ENCODE measurements at regions not wholly inside any gene's neighbourhood (a gene's known extent, or its start where the extent isn't known, plus 50 kb on each side); places are given as distances from the start of the nearest gene placed in this dataset.

DNA sequence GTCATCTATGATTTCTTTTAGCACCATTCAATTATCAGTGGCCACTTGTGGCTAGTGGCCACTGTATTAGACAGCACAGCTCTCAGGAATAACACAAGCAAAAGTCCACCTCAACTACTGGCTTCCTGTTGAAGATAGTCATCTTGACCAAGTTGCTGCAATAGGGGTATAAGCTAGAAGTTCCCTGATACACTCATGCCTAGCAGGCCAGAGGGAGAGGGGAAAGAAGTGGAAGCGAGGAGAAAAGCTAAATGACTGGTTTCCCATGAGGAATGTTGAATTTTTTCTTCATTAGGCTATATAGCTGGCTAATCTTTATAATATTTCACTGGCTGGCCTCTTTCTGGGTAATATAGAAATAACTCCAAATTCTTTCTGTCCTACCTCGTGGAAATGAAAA, 327.5 kb upstream of the MEOX2 start:
- DNase-seq (ENCODE audit: low spot score), result no peak

DNA sequence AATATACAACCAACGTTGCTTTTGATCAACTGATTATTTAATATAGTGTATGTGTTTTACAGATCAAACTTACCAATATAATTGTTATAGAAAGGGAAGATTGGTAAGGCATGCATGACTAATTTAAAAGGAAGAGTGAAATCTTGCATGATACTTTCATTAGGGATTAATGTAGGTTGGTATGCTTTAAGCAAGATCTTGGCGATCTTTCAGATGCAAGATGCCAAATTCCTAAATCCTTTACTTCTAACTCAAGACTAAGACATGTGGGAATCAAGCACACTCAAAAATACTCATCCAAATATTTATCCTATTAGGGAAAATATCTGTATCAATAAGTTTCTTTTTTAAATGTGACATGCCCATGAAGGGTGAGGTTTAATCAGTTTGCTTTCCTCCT, 321.4 kb upstream of the MEOX2 start:
- no peak for DNase-seq (ENCODE audit: low spot score)

DNA sequence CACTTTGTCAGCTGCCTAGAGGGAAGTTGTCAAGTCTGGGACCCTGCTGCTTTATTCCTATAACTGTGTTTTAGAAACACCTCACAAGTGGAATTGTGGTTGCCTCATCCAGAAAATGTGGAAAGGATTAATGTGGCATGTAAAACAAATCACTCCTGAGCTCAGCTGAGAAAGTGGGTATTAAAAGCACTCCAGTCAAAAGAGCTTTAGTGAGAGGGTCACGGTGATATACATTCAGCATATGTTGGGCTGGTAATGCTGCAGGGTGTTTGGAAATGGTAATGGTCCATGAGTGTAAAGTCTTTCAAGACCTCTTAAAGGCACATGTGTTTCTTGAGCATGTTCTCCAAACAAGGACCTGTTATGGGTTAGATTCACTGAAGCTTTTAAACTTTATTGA, 318.2 kb upstream of the MEOX2 start:
- no peak for DNase-seq (ENCODE audit: low spot score)

DNA sequence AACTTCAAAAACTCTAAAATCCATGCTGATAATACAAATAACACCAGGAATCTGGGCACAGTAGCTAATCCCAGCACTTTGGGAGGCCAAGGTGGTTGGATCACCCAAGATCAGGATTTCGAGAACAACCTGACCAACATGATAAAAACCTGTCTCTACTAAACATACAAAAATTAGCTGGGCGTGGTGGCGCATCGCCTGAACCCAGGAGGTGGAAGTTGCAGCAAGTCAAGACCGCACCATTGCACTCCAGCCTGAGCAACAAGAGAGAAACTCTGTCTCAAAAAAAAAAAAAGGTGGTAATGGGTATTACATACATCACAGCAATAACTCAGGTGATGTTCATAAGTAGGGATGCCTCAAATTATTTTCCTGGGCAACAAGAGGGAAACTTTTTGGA, 315.0 kb upstream of the MEOX2 start:
- no peak for DNase-seq (ENCODE audit: low spot score)

DNA sequence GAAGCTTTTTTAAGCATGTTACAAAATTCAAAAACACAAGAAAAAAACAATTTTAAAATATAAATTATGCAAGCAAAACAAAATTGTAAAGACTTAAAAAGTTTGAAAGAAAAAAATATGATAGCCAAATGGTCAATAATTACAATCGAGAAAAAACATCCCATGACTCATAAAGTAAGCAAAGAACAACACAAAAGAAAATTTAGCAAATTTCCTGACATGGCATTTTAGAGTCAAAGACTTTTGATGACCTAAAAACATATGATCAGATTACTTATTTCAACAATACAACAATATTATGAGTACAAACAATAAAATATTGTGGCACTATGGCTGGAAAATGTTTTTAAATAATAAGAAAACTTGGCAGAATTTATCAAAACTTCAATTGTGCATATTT, 312.1 kb upstream of the MEOX2 start:
- no peak for DNase-seq (ENCODE audit: low spot score)

DNA sequence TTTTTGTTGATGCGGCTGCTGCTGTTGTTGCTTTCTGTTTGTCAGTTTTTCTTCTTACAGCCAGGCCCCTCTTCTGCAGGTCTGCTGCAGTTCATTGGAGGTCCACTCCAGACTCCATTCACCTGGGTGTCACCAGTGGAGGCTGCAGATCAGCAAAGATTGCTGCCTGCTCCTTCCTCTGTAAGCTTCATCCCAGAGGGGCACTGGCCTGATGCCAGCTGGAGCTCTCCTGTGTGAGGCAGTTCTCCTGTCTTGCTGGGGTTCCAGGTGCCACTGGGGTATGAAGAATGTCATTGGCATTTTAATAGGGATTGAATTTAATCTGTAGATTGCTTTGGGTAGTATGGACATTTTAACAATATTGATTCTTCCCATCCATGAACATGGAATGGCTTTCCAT, 308.5 kb upstream of the MEOX2 start:
- no peak for DNase-seq (ENCODE audit: low spot score)

DNA sequence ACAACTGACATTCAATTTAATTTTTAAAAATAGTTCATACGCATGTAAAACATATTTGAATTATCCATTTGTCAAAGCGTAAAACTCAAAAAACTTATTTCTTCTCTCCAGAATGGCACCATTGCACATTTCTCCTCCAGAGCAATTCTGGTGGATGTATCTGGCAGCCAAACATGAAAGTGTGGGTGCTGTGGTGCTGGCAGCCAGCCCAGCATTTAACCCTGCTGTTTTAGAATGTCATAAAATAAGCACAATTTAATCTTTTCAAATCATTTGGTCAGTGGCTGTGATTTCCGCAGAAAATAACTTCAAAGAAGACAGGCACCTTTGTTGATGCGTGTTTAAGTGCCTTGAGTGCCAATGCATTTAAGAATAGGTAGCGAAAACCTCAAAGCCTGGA, 302.7 kb upstream of the MEOX2 start:
- DNase-seq (ENCODE audit: low spot score), result no peak

DNA sequence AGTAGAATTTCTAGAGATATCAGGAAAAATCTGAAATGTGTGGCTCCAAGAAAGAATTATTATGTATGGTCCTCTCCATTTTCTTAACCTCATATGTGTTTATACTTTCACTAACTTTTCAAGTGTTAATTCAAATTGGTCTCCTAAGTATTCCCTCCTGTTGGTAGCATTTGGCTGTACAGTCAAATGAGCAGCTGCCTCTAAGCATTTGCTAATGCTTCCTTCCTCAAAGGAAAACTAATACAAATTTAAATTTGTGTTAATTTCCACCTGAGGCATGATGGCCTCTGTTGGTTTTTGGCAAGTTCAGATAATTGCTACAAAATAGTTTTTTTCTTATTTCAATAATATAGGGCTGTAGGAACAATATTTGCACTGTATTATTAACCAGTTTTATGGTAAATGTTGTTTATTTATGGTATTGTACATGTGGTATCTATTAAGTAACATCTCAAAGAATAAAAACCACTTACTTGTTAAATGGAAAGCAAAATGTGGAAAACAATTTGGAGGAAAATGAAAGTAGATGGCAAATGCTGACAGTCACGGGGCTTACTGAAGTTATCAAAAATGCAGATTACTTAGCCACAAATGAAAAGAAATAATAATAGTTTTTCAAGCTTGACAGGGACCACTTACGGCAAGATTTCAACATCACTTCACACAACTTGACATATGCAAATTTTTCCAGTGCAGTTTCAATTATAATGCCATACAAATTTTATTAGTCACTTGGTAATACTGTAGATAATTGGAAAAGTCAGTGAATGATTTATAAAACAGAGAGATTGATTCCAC, 299.3 kb upstream of the MEOX2 start:
- no peak for DNase-seq (ENCODE audit: low spot score)

DNA sequence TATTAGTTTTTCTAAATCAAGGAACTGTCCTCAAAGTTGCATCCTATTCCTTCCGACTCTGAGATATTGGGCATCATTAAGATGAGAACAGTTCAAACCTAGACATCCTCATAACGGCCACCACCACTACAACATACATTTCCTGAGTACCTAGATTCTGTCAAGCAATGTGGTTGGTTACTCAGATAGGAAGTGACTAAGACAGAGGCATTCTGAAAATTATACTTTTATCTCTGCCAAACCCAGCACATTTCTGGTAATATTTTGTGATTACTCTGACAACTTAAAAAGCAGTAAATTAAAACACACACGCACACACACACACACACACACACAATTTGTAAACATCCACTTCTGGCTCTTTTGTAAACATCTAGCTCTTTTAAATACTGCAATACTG, 291.2 kb upstream of the MEOX2 start:
- DNase-seq (ENCODE audit: low spot score), result no peak

DNA sequence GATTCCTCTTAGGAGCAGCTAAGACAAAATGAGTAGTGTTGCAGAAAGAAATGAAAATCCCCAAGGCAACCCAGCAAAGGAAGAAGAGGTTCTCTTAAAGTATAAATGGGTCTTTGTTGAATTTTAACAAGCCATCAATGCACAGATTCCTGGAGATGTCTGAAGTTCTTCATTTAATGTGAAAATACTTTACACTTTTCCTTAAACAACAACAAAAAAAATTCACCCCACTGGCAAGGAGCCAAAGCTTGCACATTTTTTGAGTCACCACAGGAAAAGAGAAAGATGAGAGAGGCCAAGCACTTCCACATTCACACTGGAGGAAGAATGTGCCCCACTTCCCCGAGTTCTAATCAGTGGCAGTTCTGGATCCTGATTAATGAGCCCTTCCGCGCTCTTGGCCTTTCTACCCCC, 286.4 kb upstream of the MEOX2 start:
- DNase-seq (ENCODE audit: low spot score), result no peak

DNA sequence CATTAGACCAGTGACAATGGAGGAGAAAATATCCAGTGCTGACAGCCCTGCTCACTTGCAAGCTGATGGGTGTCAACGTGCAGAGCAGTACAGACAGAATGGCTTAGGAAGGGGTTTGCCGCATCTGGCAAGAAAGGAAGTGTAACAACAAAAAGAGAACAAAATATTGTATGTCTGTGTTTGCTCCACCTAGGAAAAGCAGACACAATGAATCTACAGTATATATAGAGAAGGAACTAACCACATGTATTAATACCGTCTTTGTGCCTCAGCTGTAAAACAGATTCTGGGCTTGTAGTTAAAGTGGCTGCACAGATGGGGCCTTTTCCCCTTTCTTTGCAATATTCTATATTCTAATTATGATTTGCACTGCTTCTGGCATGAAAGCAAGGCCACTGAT, 281.1 kb upstream of the MEOX2 start:
- no peak for DNase-seq (ENCODE audit: low spot score)

DNA sequence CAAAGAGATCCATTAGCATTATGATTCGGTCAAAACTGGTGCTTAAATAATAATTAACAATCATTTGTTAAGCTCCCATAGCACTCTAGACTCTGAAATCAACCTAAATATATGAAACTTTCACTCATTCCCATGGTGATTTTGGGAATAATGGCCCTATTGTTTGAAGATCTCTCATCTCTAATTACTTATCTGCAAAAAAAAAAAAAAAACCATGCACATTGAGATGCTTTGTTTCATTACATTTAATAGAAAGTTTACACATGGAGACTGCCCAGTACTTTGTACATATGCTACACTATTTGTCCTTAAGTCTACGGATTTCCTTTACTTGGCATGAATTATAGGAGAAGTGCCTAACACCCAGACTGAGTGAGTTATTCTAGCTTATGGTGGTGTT, 280.6 kb upstream of the MEOX2 start:
- DNase-seq (ENCODE audit: low spot score), result no peak

DNA sequence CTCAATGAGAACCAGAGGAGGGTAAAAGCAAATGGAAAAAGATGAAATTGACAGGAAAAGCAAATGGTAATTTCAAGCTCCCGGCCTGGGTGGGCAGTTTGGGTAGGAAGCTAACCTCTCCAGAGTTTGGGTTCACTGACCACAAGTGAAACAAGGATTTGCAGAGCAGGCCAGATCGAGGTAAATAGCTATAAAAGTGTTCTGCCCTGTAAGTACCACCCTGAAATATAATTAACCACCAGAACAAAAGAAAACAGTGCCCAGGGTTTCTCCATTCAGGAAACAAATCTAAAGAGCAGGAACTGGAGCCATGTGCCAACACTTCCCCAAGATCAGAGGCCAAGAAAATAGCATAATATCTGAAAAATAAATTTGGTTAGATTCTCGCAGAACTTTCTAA, 276.7 kb upstream of the MEOX2 start:
- no peak for DNase-seq (ENCODE audit: low spot score)

DNA sequence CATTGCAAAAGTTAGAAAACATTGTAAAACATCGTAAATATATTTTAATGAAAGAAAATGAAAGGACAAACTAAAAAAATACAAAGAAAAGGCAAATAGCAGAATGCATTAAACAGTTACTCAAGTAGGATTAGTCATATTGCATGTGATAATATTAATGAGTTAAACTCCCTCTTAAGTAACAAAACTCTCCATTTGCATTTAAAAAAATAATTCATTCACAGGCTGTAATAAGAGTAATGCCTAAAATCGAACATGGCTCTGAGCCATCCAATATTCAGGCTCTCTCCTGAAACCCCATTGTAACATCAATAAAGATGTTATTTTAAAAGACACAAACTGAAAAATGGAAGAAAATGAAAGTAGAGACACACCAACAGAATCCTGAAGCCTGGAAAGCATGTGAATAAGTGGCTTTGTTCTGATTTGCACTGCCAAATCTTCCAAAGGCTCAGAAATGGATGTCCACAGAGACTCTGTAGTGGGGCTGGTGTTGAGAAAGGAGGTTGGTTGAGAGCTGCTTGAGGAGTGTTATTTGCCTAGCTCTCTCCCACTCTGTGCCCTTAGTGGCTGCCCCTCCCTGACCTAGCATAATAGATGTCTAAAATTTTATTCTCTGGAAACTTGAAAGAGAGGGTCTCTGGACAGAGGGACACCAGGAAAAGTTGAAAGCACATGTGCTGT, 268.3 kb upstream of the MEOX2 start:
- no peak for DNase-seq (ENCODE audit: low spot score)

DNA sequence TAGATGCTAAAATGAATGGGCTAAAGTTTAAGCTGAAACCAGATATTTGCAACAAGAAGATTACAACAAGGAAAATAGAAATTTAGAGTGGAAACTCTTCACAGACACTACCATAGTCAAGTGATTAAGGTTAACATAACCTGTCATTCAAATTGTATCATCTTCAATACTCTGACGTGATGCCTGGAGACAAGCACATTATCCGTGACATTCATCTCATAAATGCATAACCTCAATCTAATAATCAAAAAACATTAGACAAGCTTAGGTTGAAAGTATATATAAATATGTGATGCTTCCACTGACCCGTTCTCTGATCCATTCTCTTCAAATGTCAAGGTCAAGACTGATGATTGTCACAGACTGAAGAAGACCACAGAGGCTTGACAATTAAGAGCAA, 263.8 kb upstream of the MEOX2 start:
- DNase-seq (ENCODE audit: low spot score), result no peak

DNA sequence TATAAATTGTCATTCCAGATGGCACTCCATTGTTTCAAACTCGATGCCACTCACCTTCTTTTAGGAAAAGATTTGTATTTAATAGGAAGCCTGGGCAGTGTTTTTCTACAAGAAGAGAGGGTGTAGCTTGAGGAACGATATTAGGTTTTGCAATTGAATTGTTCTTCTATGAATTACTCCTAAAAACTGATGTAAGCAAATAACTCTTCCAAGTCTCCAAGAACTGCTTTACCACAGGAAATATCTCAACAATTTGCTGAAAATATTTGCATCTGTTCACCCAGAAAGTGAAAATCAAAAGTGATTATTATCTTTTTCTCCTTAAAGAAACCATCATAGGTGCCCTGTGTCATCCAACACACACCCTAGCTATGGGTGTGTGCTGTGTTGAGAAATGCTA, 261.3 kb upstream of the MEOX2 start:
- DNase-seq (ENCODE audit: low spot score), result no peak

DNA sequence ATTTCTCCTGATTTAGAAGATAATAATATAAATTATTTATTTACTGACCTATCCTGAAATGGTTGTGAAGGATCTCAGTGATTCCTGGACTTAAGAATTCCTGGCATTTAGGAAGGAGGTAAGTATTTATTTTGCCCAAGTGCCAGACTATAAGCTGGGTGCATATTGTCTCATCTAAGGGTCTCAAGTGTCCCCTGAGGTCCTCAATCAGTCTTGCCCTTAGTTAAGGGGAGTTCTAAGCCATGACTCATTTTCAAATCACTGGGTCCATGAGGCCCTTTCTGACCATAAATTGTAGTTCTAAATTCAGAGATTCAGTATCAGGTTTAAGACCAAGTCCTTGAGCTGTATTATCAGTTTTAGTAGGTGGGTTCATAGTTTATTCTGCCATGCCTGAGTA, 251.6 kb upstream of the MEOX2 start:
- DNase-seq (ENCODE audit: low spot score), result no peak

DNA sequence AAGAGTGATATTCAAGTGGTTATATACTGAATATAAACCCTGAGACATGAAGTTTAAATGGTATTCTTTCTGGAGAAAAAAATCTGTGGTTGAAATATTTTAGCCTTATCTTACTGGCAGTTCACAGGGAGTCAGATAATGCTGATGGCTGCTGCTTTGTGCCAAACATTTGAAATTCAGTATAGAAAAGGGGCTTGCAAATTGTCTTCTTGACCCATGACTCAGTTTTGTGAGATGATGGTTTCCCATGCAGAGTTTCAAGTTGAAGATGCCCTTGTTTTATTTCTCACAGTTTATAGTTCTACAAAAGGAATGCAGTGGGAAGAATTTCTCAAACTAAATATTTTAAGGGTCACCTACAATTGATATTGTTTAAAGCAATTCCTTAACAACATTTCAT, 251.1 kb upstream of the MEOX2 start:
- no peak for DNase-seq (ENCODE audit: low spot score)

DNA sequence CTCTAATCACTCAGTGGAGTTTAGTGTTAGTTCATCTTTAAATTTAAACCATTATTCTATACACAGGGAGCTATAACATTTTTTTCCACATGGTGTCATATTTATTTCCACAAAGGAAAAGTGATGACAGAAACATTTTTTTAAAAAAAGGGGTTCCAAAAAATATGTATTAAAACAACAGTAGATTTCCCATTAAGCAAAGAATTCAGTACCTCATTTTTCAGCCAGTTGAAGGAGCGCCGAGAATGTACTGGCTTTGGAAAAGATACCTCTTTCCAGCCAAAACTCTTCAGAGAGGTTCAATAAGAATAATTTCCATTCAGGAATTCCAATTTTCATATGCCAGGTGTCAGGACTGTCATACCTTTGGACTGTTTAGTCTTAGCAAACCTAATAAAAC, 250.5 kb upstream of the MEOX2 start:
- no peak for DNase-seq (ENCODE audit: low spot score)

DNA sequence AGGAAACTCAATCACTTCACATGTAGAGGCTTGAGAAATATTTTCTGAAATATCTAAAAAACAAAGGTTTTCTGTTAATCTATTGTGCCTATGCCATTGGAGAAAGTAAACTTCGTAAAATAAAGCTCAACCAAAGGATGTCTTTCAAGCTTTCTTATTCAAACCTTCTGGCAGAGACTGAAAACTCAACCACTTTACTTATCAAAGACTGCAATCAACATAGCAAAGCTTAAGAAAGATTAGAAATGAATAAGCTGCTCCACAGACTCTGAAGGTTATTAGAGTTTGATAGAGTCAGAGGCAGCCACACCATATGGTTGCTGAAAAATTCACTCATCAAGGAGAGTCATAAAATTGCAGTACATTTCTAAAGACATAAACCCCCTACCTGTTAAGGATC, 245.8 kb upstream of the MEOX2 start:
- no peak for DNase-seq (ENCODE audit: low spot score)

DNA sequence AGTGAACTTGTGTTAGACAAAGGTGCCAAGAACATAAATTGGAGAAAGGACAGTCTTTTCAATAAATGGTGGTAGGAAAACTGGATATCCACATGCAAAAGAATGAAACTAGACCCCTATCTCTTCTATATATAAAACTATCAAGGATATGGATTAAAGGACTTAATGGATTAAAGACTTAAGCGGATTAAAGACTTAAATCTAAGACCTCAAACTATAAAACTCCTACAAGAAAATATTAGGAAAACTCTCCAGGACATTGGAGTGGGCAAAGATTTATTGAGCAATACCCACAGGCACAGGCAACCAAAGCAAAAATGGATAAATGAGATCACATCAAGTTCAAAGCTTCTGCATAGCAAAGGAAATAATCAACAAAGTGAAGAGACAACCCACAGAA, 242.9 kb upstream of the MEOX2 start:
- DNase-seq (ENCODE audit: low spot score), result no peak

DNA sequence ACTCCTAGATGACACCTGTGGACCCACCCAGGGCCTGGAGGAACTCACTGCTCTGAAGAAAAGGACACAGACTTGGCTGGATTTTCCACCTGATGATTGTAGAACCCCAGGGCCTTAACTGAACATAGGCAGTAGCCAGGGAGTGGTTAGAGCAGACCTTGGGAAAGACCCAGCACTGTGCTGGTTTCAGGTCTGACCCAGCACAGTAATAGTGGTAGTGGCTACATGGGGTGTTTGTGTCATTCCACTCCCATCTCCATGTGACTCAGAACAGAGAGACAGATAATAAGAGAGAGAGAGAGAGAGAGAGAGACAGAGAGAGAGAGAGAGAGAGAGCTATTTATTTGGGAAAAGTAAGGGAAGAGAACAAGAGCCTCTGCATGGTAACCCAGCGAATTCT, 239.1 kb upstream of the MEOX2 start:
- no peak for DNase-seq (ENCODE audit: low spot score)

DNA sequence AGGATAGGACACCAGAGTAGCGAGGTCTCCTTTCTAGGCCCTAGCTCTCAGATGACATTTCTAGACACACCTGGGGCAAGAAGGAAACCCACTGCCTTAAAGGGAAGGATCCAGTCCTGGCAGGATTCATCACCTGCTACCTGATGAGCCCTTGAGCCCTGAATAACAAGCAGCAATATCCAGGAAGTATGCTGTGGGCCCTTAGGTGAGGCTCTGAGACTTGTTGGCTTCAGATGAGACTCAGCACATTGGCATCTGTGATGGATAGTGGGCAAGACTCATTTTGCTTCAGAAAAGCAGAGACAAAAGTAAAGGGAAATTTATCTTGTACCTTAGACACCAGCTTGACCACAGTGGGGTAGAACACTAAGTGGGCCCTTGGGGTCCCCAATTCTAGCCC, 238.4 kb upstream of the MEOX2 start:
- no peak for DNase-seq (ENCODE audit: low spot score)

DNA sequence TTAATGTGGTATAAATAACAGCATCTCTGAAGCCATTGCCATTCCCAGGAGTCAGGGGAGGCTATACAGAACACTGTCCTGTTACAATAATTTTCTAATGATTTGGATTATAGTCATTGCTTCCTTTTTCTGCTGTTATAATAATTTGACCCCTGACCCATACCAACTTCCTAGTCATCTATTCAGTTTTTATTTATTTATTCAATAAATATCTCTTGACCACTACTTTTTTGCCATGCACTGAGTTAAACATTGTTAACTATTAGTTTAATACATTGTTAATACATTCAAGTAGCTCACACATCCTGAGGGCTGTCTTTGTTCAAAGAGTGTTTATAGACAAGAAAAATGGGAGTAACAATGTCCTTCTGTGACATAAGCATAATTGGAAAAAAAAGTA, 235.5 kb upstream of the MEOX2 start:
- DNase-seq (ENCODE audit: low spot score), result no peak
